ENCODE measurements at regions not wholly inside any gene's neighbourhood (a gene's known extent, or its start where the extent isn't known, plus 50 kb on each side); places are given as distances from the start of the nearest gene placed in this dataset.

- TF ChIP-seq CTCF (IDR thresholded peaks at IDR 0.05), result no peak
- TF ChIP-seq POLR2A (IDR thresholded peaks at IDR 0.05), result no peak
Measured at GRCh38 chr16:7137560-7138330, 194.9 kb upstream of the RBFOX1 start.
